Prostate gland (tissue), 2 donors: ENCODE measurements at regions not wholly inside any gene's neighbourhood (a gene's known extent, or its start where the extent isn't known, plus 50 kb on each side); places are given as distances from the start of the nearest gene placed in this dataset.

Experiments
- DNase-seq: peaks from one replicate; pipeline ENCODE4 v3.0.0-alpha.2; 2019; ENCODE audit warnings: low spot score
- H3K27ac ChIP-seq, 2 donors: fragments of 200-600 bp; sonication (generic); 2 replicates each; pipeline ENCODE4 v1.5.1; 2017 to 2019
- H3K27me3 ChIP-seq: fragments of 200-600 bp; sonication (generic); replicated peaks from 2 replicates; pipeline ENCODE4 v1.5.1; 2019; ENCODE audit not compliant: insufficient read depth
- H3K36me3 ChIP-seq, 2 donors: fragments of 200-600 bp; sonication (generic); 1 replicate in 1 of 2; 2 replicates in 1 of 2; pipeline versions ENCODE4 v1.5.1 to v1.8.1; 2017 to 2019
- H3K4me1 ChIP-seq: fragments of 200-600 bp; sonication (generic); replicated peaks from 2 replicates; pipeline ENCODE4 v1.5.1; 2019
- H3K4me3 ChIP-seq, 2 donors: fragments of 200-600 bp; sonication (generic); 2 replicates each; pipeline ENCODE4 v1.5.1; 2017 to 2019
- H3K9me3 ChIP-seq: fragments of 200-600 bp; sonication (generic); 2 replicates; pipeline ENCODE4 v1.5.1; 2017
- CTCF ChIP-seq, 4 experiments: fragments of 200-600 bp in 2 of 4; fragments of 450-650 bp in 2 of 4; sonication (generic) in 2 of 4; IDR thresholded peaks; 1 replicate in 3 of 4; 2 replicates in 1 of 4; pipeline ENCODE4 v1.5.1; 2016 to 2019; ENCODE audit warnings: antibody characterized with exemption in 4 of 4, mild to moderate bottlenecking in 2 of 4, moderate library complexity in 2 of 4
- POLR2A ChIP-seq: fragments of 450-650 bp; IDR thresholded peaks from one replicate; pipeline ENCODE4 v1.6.1; 2016; ENCODE audit warnings: antibody characterized with exemption, mild to moderate bottlenecking
- POLR2AphosphoS5 ChIP-seq: sonication (generic); formaldehyde crosslinking; IDR thresholded peaks from one replicate; pipeline ENCODE4 v1.6.1; 2017; ENCODE audit warnings: antibody characterized with exemption
- WGBS: methylation state at CpG from one replicate; pipeline ENCODE4 v1.1.5; 2018; 5-methylcytosine and 5-hydroxymethylcytosine counted together
- intact Hi-C: fragments of 100-400 bp; cut with DNase I; formaldehyde crosslinking; loops from one replicate; pipeline ENCODE4 v1.14.2; 2022

- no peak for DNase-seq
- Histone ChIP-seq H3K36me3 (no peaks in the 10 kb centered on the region), H3K9me3 (no peaks in the 10 kb centered on the region), H3K27ac (no peak overlapping the region), H3K4me3 (no peak overlapping the region), H3K4me1 (no peaks in the 10 kb centered on the region), H3K27me3 (peaks cover 22% of the 10 kb centered on the region)
- WGBS, result 87% methylated on average over 1 of the region's 1 CpG
- TF ChIP-seq POLR2AphosphoS5 (no peak), POLR2A (no peak), CTCF (IDR thresholded peaks at IDR 0.05) (no peak)
- intact Hi-C loops, result no loop called here
These were observed 195.4 kb upstream of the LHX5 start for GRCh38 chr12:113667095-113667494.

GRCh38 chr12:113666223-113666622, 194.6 kb upstream of the LHX5 start:
- intact Hi-C loops, result no loop called here
- Histone ChIP-seq H3K4me3 (no peak overlapping the region), H3K4me1 (no peaks in the 10 kb centered on the region), H3K27me3 (peaks cover 22% of the 10 kb centered on the region), H3K36me3 (no peaks in the 10 kb centered on the region), H3K27ac (no peak overlapping the region), H3K9me3 (no peaks in the 10 kb centered on the region)
- no peak for TF ChIP-seq POLR2AphosphoS5
- no peak for TF ChIP-seq CTCF (IDR thresholded peaks at IDR 0.05)
- no peak for TF ChIP-seq POLR2A
- WGBS, result 56% methylated on average over 6 of the region's 6 CpGs
- DNase-seq, result no peak

- DNase-seq, result no peak
- no peaks in the 10 kb centered on the region for H3K4me1 ChIP-seq
- TF ChIP-seq CTCF (IDR thresholded peaks at IDR 0.05), result no peak
- no peak for TF ChIP-seq POLR2AphosphoS5
- no peak for TF ChIP-seq POLR2A
- H3K27ac ChIP-seq, result no peak overlapping the region
- intact Hi-C loops, result no loop called here
- no peaks in the 10 kb centered on the region for H3K36me3 ChIP-seq
- WGBS, result 91% methylated on average over 4 of the region's 4 CpGs
- peaks cover 22% of the 10 kb centered on the region for H3K27me3 ChIP-seq
- H3K4me3 ChIP-seq, result no peak overlapping the region
- no peaks in the 10 kb centered on the region for H3K9me3 ChIP-seq
These were observed 193.8 kb upstream of the LHX5 start for GRCh38 chr12:113665457-113665856.

GRCh38 chr12:113664224-113664681, 192.6 kb upstream of the LHX5 start:
- WGBS, result 36% methylated on average over 6 of the region's 6 CpGs
- intact Hi-C loops, result no loop called here
- H3K4me3 ChIP-seq, result no peak overlapping the region
- no peaks in the 10 kb centered on the region for H3K9me3 ChIP-seq
- H3K27me3 ChIP-seq, result peaks cover 14% of the 10 kb centered on the region
- no peaks in the 10 kb centered on the region for H3K4me1 ChIP-seq
- no peak for DNase-seq
- H3K36me3 ChIP-seq, result no peaks in the 10 kb centered on the region
- TF ChIP-seq POLR2A (no peak), POLR2AphosphoS5 (no peak), CTCF (IDR thresholded peaks at IDR 0.05) (no peak)
- H3K27ac ChIP-seq, result no peak overlapping the region

- 79% methylated on average over 10 of the region's 10 CpGs for WGBS
- no peaks in the 10 kb centered on the region for H3K36me3 ChIP-seq
- no peak for DNase-seq
- no peak overlapping the region for H3K4me3 ChIP-seq
- no peaks in the 10 kb centered on the region for H3K9me3 ChIP-seq
- no peaks in the 10 kb centered on the region for H3K4me1 ChIP-seq
- intact Hi-C loops, result no loop called here
- peaks cover 9% of the 10 kb centered on the region for H3K27me3 ChIP-seq
- no peak for TF ChIP-seq POLR2A
- TF ChIP-seq POLR2AphosphoS5, result no peak
- TF ChIP-seq CTCF (IDR thresholded peaks at IDR 0.05), result no peak
- no peak overlapping the region for H3K27ac ChIP-seq
These were observed 191.7 kb upstream of the LHX5 start for GRCh38 chr12:113663396-113663795.
